Astrocyte of the cerebellum (primary cell): ENCODE measurements at regions not wholly inside any gene's neighbourhood (a gene's known extent, or its start where the extent isn't known, plus 50 kb on each side); places are given as distances from the start of the nearest gene placed in this dataset.

Source experiments
- DNase-seq: peaks from one replicate; pipeline ENCODE4 v3.0.0-alpha.2; 2011; ENCODE audit warnings: low read depth
- H3K4me3 ChIP-seq: 2 replicates; pipeline ENCODE4 v1.5.1; 2011; ENCODE audit warnings: mild to moderate bottlenecking, low read depth, low read length, moderate library complexity
- CTCF ChIP-seq: IDR thresholded peaks from 2 replicates; pipeline ENCODE4 v1.5.1; 2012; ENCODE audit warnings: low read length, low read depth, moderate library complexity, mild to moderate bottlenecking; ENCODE audit errors: missing control alignments
- in situ Hi-C: cut with HindIII; loops from 2 replicates; pipeline ENCODE4 v1.10.0; 2017; ENCODE audit warnings: low sequenced_read_pairs

- H3K4me3 ChIP-seq = no peak overlapping the region
- in situ Hi-C loops = no loop called here
- TF ChIP-seq CTCF = no peak
- DNase-seq = no peak
Measured at GRCh38 chr4:19743115-19743638, 508.5 kb upstream of the SLIT2 start.

- no peak overlapping the region for H3K4me3 ChIP-seq
- peak; percentile 91 for DNase-seq
- no peak for TF ChIP-seq CTCF
- in situ Hi-C loops = no loop called here
Measured at GRCh38 chr4:19739101-19739651, 512.5 kb upstream of the SLIT2 start.

- H3K4me3 ChIP-seq = no peak overlapping the region
- in situ Hi-C loops = no loop called here
- TF ChIP-seq CTCF = no peak
- DNase-seq = peak; percentile 45
Measured at GRCh38 chr4:19736968-19737756, 514.5 kb upstream of the SLIT2 start.

GRCh38 chr4:19735012-19735411 is 516.7 kb upstream of the SLIT2 start:
- no peak for DNase-seq
- in situ Hi-C loops = no loop called here
- no peak overlapping the region for H3K4me3 ChIP-seq
- TF ChIP-seq CTCF = no peak

GRCh38 chr4:19729886-19730651 is 521.6 kb upstream of the SLIT2 start:
- H3K4me3 ChIP-seq = no peak overlapping the region
- in situ Hi-C loops = no loop called here
- peak; percentile 26 for DNase-seq
- TF ChIP-seq CTCF = no peak

GRCh38 chr4:19728773-19729172 is 522.9 kb upstream of the SLIT2 start:
- in situ Hi-C loops = no loop called here
- no peak for TF ChIP-seq CTCF
- DNase-seq = no peak
- H3K4me3 ChIP-seq = no peak overlapping the region
